ENCODE measurements at regions not wholly inside any gene's neighbourhood (a gene's known extent, or its start where the extent isn't known, plus 50 kb on each side); places are given as distances from the start of the nearest gene placed in this dataset.

- TF ChIP-seq TAF1 (IDR thresholded peaks at IDR 0.05; ENCODE audit: low read depth), result peak; percentile 34
- TF ChIP-seq CEBPB (IDR thresholded peaks at IDR 0.05), result no peak
- TF ChIP-seq EGR1 (IDR thresholded peaks at IDR 0.05), result peak; percentile 94
- peak; percentile 71; the same call in 1 of the 2 replicates for TF ChIP-seq EP300 (IDR thresholded peaks at IDR 0.05; ENCODE audit: borderline replicate concordance)
- TF ChIP-seq MAX (IDR thresholded peaks at IDR 0.05), result peak; percentile 57
These were observed 73.9 kb downstream of the CPN2 start for GRCh38 chr3:194277104-194277785.
